Prostate gland (tissue), 2 donors: ENCODE measurements at regions not wholly inside any gene's neighbourhood (a gene's known extent, or its start where the extent isn't known, plus 50 kb on each side); places are given as distances from the start of the nearest gene placed in this dataset.

Experiments
- DNase-seq: peaks from one replicate; pipeline ENCODE4 v3.0.0-alpha.2; 2019; ENCODE audit warnings: low spot score
- H3K27ac ChIP-seq, 2 donors: fragments of 200-600 bp; sonication (generic); 2 replicates each; pipeline ENCODE4 v1.5.1; 2017 to 2019
- H3K27me3 ChIP-seq: fragments of 200-600 bp; sonication (generic); replicated peaks from 2 replicates; pipeline ENCODE4 v1.5.1; 2019; ENCODE audit not compliant: insufficient read depth
- H3K36me3 ChIP-seq, 2 donors: fragments of 200-600 bp; sonication (generic); 1 replicate in 1 of 2; 2 replicates in 1 of 2; pipeline versions ENCODE4 v1.5.1 to v1.8.1; 2017 to 2019
- H3K4me1 ChIP-seq: fragments of 200-600 bp; sonication (generic); replicated peaks from 2 replicates; pipeline ENCODE4 v1.5.1; 2019
- H3K4me3 ChIP-seq, 2 donors: fragments of 200-600 bp; sonication (generic); 2 replicates each; pipeline ENCODE4 v1.5.1; 2017 to 2019
- H3K9me3 ChIP-seq: fragments of 200-600 bp; sonication (generic); 2 replicates; pipeline ENCODE4 v1.5.1; 2017
- CTCF ChIP-seq, 4 experiments: fragments of 200-600 bp in 2 of 4; fragments of 450-650 bp in 2 of 4; sonication (generic) in 2 of 4; IDR thresholded peaks; 1 replicate in 3 of 4; 2 replicates in 1 of 4; pipeline ENCODE4 v1.5.1; 2016 to 2019; ENCODE audit warnings: antibody characterized with exemption in 4 of 4, mild to moderate bottlenecking in 2 of 4, moderate library complexity in 2 of 4
- POLR2A ChIP-seq: fragments of 450-650 bp; IDR thresholded peaks from one replicate; pipeline ENCODE4 v1.6.1; 2016; ENCODE audit warnings: antibody characterized with exemption, mild to moderate bottlenecking
- POLR2AphosphoS5 ChIP-seq: sonication (generic); formaldehyde crosslinking; IDR thresholded peaks from one replicate; pipeline ENCODE4 v1.6.1; 2017; ENCODE audit warnings: antibody characterized with exemption
- WGBS: methylation state at CpG from one replicate; pipeline ENCODE4 v1.1.5; 2018; 5-methylcytosine and 5-hydroxymethylcytosine counted together
- intact Hi-C: fragments of 100-400 bp; cut with DNase I; formaldehyde crosslinking; loops from one replicate; pipeline ENCODE4 v1.14.2; 2022

- intact Hi-C loops, result no loop called here
- Histone ChIP-seq H3K4me3 (no peak overlapping the region), H3K36me3 (no peaks in the 10 kb centered on the region), H3K27me3 (no peaks in the 10 kb centered on the region), H3K9me3 (no peaks in the 10 kb centered on the region), H3K27ac (no peak overlapping the region), H3K4me1 (no peaks in the 10 kb centered on the region)
- no peak for DNase-seq
- WGBS, result 90% methylated on average over 10 of the region's 10 CpGs
- no peak for TF ChIP-seq POLR2A
- TF ChIP-seq CTCF (IDR thresholded peaks at IDR 0.05), result no peak
Observed at GRCh38 chr7:131122394-131122793, 205.3 kb upstream of the MKLN1 start.

- H3K27ac ChIP-seq, result no peak overlapping the region
- no peaks in the 10 kb centered on the region for H3K9me3 ChIP-seq
- TF ChIP-seq POLR2A, result no peak
- TF ChIP-seq CTCF (IDR thresholded peaks at IDR 0.05), result no peak
- TF ChIP-seq POLR2AphosphoS5, result no peak
- WGBS, result 82% methylated on average over 4 of the region's 4 CpGs
- no peak overlapping the region for H3K4me3 ChIP-seq
- no peaks in the 10 kb centered on the region for H3K4me1 ChIP-seq
- no peak for DNase-seq
- intact Hi-C loops, result no loop called here
- H3K36me3 ChIP-seq, result no peaks in the 10 kb centered on the region
- H3K27me3 ChIP-seq, result no peaks in the 10 kb centered on the region
Observed at GRCh38 chr7:131124001-131124629, 203.6 kb upstream of the MKLN1 start.

- no peak for DNase-seq
- Histone ChIP-seq H3K4me3 (no peak overlapping the region), H3K27me3 (no peaks in the 10 kb centered on the region), H3K4me1 (no peaks in the 10 kb centered on the region), H3K27ac (no peak overlapping the region), H3K9me3 (no peaks in the 10 kb centered on the region), H3K36me3 (no peaks in the 10 kb centered on the region)
- intact Hi-C loops, result no loop called here
- WGBS, result 52% methylated on average over 3 of the region's 3 CpGs
- no peak for TF ChIP-seq POLR2AphosphoS5
Observed at GRCh38 chr7:131124867-131125266, 202.8 kb upstream of the MKLN1 start.

- no peaks in the 10 kb centered on the region for H3K36me3 ChIP-seq
- no peak for DNase-seq
- TF ChIP-seq POLR2A, result no peak
- H3K27me3 ChIP-seq, result no peaks in the 10 kb centered on the region
- H3K9me3 ChIP-seq, result no peaks in the 10 kb centered on the region
- 76% methylated on average over 4 of the region's 4 CpGs for WGBS
- no peak overlapping the region for H3K4me3 ChIP-seq
- no peaks in the 10 kb centered on the region for H3K4me1 ChIP-seq
- no peak overlapping the region for H3K27ac ChIP-seq
- intact Hi-C loops, result no loop called here
Observed at GRCh38 chr7:131130324-131130723, 197.4 kb upstream of the MKLN1 start.

- intact Hi-C loops, result no loop called here
- 97% methylated on average over 6 of the region's 6 CpGs for WGBS
- Histone ChIP-seq H3K4me3 (no peak overlapping the region), H3K4me1 (no peaks in the 10 kb centered on the region), H3K27ac (no peak overlapping the region), H3K27me3 (no peaks in the 10 kb centered on the region), H3K36me3 (no peaks in the 10 kb centered on the region), H3K9me3 (no peaks in the 10 kb centered on the region)
- no peak for TF ChIP-seq POLR2A
- no peak for DNase-seq
Observed at GRCh38 chr7:131131012-131131745, 196.5 kb upstream of the MKLN1 start.

GRCh38 chr7:131131746-131132431 is 195.8 kb upstream of the MKLN1 start:
- Histone ChIP-seq H3K27me3 (no peaks in the 10 kb centered on the region), H3K4me1 (no peaks in the 10 kb centered on the region), H3K4me3 (no peak overlapping the region), H3K36me3 (no peaks in the 10 kb centered on the region), H3K9me3 (no peaks in the 10 kb centered on the region), H3K27ac (no peak overlapping the region)
- 78% methylated on average over 3 of the region's 3 CpGs for WGBS
- TF ChIP-seq CTCF (IDR thresholded peaks at IDR 0.05), result no peak
- TF ChIP-seq POLR2A, result no peak
- no peak for TF ChIP-seq POLR2AphosphoS5
- intact Hi-C loops, result no loop called here
- DNase-seq, result no peak
